ENCODE measurements at regions not wholly inside any gene's neighbourhood (a gene's known extent, or its start where the extent isn't known, plus 50 kb on each side); places are given as distances from the start of the nearest gene placed in this dataset.

DNA sequence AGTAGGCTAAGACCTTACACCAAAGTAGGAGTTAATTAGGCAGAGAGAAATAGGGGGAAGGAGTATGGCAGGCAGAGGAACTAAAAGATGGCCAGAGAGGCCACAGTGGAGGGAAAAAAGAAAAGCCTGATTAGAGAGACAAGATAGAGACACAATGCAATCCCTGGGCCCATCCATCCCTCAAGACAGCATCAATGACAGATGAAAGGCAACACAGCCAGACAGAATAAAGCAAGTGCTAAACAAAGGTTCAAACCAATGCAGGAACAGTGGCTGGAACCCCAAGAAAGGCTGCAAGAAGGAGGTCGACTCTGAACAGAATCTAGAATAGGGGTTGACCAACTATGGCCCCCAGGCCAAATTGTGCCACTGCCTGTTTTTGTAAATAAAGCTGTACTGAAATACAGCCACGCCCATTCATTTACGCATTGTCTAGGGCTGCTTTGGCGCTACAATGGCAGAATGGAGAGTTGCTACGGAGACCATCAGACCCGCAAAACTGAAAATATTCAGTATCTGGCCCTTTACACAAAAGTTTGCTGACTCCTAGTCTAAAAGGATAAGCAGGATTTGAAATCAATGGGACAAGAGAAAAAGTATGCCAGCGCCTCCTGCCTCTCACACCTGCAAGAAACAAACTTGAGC is 473.3 kb upstream of the PSMD7 start (continued):
- TF ChIP-seq CBX5 (IDR thresholded peaks at IDR 0.05; ENCODE audit: low read depth) (no peak), NFXL1 (IDR thresholded peaks at IDR 0.05; ENCODE audit: borderline replicate concordance) (no peak), MYB (IDR thresholded peaks at IDR 0.05; ENCODE audit: borderline replicate concordance, low read depth, low read length) (no peak), EZH2 (IDR thresholded peaks at IDR 0.05; ENCODE audit: borderline replicate concordance, control insufficient read depth, low read depth, low read length) (no peak)
- TF ChIP-seq, protein P1, sequence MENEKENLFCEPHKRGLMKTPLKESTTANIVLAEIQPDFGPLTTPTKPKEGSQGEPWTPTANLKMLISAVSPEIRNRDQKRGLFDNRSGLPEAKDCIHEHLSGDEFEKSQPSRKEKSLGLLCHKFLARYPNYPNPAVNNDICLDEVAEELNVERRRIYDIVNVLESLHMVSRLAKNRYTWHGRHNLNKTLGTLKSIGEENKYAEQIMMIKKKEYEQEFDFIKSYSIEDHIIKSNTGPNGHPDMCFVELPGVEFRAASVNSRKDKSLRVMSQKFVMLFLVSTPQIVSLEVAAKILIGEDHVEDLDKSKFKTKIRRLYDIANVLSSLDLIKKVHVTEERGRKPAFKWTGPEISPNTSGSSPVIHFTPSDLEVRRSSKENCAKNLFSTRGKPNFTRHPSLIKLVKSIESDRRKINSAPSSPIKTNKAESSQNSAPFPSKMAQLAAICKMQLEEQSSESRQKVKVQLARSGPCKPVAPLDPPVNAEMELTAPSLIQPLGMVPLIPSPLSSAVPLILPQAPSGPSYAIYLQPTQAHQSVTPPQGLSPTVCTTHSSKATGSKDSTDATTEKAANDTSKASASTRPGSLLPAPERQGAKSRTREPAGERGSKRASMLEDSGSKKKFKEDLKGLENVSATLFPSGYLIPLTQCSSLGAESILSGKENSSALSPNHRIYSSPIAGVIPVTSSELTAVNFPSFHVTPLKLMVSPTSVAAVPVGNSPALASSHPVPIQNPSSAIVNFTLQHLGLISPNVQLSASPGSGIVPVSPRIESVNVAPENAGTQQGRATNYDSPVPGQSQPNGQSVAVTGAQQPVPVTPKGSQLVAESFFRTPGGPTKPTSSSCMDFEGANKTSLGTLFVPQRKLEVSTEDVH (IDR thresholded peaks at IDR 0.05; ENCODE audit: low read depth, partially characterized antibody) = no peak

DNA sequence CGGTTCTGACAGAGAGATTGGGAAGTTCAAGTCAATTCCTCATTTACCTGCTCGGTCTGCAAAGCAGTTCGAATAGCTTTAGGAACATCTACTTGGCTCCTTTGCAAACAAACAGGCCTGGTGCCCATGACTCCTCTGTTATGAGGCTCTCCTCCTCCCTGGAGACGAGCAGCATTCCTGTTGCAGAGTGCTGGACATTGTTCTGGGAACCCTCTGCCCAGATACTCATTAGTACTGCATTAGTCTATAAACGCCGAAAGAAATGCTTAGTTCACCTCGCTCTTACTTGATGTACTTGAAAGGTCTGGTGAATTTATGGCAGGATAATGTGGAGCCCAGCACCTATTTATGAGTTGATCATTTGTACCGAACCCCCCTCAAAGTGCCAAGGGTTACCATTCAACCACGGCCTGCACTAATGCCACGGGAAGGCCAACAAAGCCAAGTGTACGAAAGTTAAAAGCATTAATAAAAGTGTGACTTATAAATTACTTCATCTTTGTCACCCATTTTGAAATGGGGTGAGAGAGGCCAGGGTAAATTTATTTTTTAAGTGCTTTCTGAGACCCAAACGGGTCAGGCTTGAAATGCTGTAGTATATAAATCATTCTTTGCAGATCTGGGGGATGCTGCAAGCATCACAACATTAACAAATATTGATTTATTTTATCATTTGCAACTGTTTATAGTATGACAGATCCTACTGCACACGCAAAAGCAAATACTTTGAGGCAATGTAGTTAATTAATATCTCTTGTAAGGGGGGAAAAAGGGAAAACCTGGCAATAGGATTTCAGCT is 478.9 kb upstream of the PSMD7 start:
- H3K9me3 ChIP-seq (replicated peaks; ENCODE audit: control insufficient read depth, insufficient read depth, low read length) = no peaks in the 10 kb centered on the region
- BruUV-seq (replicated peaks) = no TSS peak
- WGBS (ENCODE audit: insufficient coverage, insufficient replicate concordance, low lambda C conversion rate, missing lambda C conversion rate) = 33% methylated on average over 13 of the region's 13 CpGs
- H4K20me1 ChIP-seq (ENCODE audit: control insufficient read depth, insufficient read depth) = no peaks in the 10 kb centered on the region
- no peak for DNase-seq (ENCODE audit: low read depth, low spot score)
- H3K4me2 ChIP-seq (ENCODE audit: control insufficient read depth, insufficient read depth) = no peak overlapping the region
- H3K9ac ChIP-seq (ENCODE audit: control insufficient read depth, insufficient read depth, low read length) = no peak overlapping the region
- SMC1A ChIA-PET (ENCODE audit: uncharacterized antibody, unreplicated experiment) = no interaction called here
- H3K79me2 ChIP-seq (ENCODE audit: control insufficient read depth, insufficient read depth, low read length) = no peaks in the 10 kb centered on the region
- RAD21 ChIA-PET (ENCODE audit: unreplicated experiment) = no interaction called here
- no peaks in the 10 kb centered on the region for H3K27me3 ChIP-seq (replicated peaks in 1 of 2; ENCODE audit: control insufficient read depth in 2 of 2, insufficient read depth in 2 of 2, low read length in 1 of 2)
- no peak for FAIRE-seq
- H3K4me1 ChIP-seq (ENCODE audit: control insufficient read depth, insufficient read depth, low read length) = no peaks in the 10 kb centered on the region
- H3K27ac ChIP-seq (ENCODE audit: control insufficient read depth, insufficient read depth) = no peak overlapping the region
- no peak overlapping the region for H3K4me3 ChIP-seq
- POLR2A ChIA-PET = no interaction called here
- ATAC-seq = no peak
- CTCF ChIA-PET = no interaction called here
- H2AFZ ChIP-seq (ENCODE audit: control insufficient read depth, low read depth, low read length) = no peak overlapping the region
- H3K36me3 ChIP-seq (ENCODE audit: control insufficient read depth in 2 of 2, insufficient read depth in 2 of 2, low read length in 1 of 2) = no peaks in the 10 kb centered on the region
- intact Hi-C loops (cut with micrococcal nuclease; ENCODE audit: unreplicated experiment) (no loop called here), in situ Hi-C loops (cut with MboI) (no loop called here)
- TF ChIP-seq NRF1 (conservative IDR thresholded peaks at IDR 0.05; ENCODE audit: low read depth, low read length) (no peak), SRF (IDR thresholded peaks at IDR 0.05; ENCODE audit: low read depth in 2 of 2, low read length in 2 of 2) (no peak), HDAC2 (IDR thresholded peaks at IDR 0.05) (no peak), SMAD5 (IDR thresholded peaks at IDR 0.05; ENCODE audit: low read depth) (no peak), RAD51 (IDR thresholded peaks at IDR 0.05) (no peak), FOXK2 (IDR thresholded peaks at IDR 0.05) (no peak)
- TF ChIP-seq, protein P2, sequence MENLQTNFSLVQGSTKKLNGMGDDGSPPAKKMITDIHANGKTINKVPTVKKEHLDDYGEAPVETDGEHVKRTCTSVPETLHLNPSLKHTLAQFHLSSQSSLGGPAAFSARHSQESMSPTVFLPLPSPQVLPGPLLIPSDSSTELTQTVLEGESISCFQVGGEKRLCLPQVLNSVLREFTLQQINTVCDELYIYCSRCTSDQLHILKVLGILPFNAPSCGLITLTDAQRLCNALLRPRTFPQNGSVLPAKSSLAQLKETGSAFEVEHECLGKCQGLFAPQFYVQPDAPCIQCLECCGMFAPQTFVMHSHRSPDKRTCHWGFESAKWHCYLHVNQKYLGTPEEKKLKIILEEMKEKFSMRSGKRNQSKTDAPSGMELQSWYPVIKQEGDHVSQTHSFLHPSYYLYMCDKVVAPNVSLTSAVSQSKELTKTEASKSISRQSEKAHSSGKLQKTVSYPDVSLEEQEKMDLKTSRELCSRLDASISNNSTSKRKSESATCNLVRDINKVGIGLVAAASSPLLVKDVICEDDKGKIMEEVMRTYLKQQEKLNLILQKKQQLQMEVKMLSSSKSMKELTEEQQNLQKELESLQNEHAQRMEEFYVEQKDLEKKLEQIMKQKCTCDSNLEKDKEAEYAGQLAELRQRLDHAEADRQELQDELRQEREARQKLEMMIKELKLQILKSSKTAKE (IDR thresholded peaks at IDR 0.05; ENCODE audit: low read depth, poor library complexity, severe bottlenecking) = no peak
- TF ChIP-seq, protein P3, sequence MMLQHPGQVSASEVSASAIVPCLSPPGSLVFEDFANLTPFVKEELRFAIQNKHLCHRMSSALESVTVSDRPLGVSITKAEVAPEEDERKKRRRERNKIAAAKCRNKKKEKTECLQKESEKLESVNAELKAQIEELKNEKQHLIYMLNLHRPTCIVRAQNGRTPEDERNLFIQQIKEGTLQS (IDR thresholded peaks at IDR 0.05; ENCODE audit: borderline replicate concordance, extremely low read depth, low read depth, low read length) = no peak
- TF ChIP-seq, protein P4, sequence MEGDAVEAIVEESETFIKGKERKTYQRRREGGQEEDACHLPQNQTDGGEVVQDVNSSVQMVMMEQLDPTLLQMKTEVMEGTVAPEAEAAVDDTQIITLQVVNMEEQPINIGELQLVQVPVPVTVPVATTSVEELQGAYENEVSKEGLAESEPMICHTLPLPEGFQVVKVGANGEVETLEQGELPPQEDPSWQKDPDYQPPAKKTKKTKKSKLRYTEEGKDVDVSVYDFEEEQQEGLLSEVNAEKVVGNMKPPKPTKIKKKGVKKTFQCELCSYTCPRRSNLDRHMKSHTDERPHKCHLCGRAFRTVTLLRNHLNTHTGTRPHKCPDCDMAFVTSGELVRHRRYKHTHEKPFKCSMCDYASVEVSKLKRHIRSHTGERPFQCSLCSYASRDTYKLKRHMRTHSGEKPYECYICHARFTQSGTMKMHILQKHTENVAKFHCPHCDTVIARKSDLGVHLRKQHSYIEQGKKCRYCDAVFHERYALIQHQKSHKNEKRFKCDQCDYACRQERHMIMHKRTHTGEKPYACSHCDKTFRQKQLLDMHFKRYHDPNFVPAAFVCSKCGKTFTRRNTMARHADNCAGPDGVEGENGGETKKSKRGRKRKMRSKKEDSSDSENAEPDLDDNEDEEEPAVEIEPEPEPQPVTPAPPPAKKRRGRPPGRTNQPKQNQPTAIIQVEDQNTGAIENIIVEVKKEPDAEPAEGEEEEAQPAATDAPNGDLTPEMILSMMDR (IDR thresholded peaks at IDR 0.05 in 2 of 3, conservative IDR thresholded peaks at IDR 0.05 in 1 of 3; ENCODE audit: control insufficient read depth in 2 of 3, extremely low read depth in 1 of 3, insufficient read depth in 1 of 3, low read depth in 3 of 3, low read length in 3 of 3) = no peak
